ENCODE measurements at regions not wholly inside any gene's neighbourhood (a gene's known extent, or its start where the extent isn't known, plus 50 kb on each side); places are given as distances from the start of the nearest gene placed in this dataset.
A peak's percentile ranks its signal among the peaks of the same experiment; 100 is the strongest.

GRCh38 chr21:41605178-41605933, 97.4 kb upstream of the TMPRSS2 start (continued):
- no peak for TF ChIP-seq RFX1 (IDR thresholded peaks at IDR 0.05)
- peak; percentile 30; the same call in 1 of the 2 replicates for TF ChIP-seq STAG1 (CRISPR knock-in tag; IDR thresholded peaks at IDR 0.05)
- TF ChIP-seq, protein P1, sequence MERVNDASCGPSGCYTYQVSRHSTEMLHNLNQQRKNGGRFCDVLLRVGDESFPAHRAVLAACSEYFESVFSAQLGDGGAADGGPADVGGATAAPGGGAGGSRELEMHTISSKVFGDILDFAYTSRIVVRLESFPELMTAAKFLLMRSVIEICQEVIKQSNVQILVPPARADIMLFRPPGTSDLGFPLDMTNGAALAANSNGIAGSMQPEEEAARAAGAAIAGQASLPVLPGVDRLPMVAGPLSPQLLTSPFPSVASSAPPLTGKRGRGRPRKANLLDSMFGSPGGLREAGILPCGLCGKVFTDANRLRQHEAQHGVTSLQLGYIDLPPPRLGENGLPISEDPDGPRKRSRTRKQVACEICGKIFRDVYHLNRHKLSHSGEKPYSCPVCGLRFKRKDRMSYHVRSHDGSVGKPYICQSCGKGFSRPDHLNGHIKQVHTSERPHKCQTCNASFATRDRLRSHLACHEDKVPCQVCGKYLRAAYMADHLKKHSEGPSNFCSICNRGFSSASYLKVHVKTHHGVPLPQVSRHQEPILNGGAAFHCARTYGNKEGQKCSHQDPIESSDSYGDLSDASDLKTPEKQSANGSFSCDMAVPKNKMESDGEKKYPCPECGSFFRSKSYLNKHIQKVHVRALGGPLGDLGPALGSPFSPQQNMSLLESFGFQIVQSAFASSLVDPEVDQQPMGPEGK (CRISPR knock-in tag; IDR thresholded peaks at IDR 0.05), result peak; percentile 76
- TF ChIP-seq, protein P2, sequence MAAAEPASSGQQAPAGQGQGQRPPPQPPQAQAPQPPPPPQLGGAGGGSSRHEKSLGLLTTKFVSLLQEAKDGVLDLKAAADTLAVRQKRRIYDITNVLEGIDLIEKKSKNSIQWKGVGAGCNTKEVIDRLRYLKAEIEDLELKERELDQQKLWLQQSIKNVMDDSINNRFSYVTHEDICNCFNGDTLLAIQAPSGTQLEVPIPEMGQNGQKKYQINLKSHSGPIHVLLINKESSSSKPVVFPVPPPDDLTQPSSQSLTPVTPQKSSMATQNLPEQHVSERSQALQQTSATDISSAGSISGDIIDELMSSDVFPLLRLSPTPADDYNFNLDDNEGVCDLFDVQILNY (CRISPR knock-in tag; conservative IDR thresholded peaks at IDR 0.05), result no peak
- TF ChIP-seq ZNF75D (CRISPR knock-in tag; IDR thresholded peaks at IDR 0.05; ENCODE audit: borderline replicate concordance), result no peak
- no peak for TF ChIP-seq JUN (CRISPR knock-in tag; IDR thresholded peaks at IDR 0.05)
- no peak for TF ChIP-seq NFRKB (IDR thresholded peaks at IDR 0.05)
- peak; percentile 32; the same call in 1 of the 2 replicates for TF ChIP-seq ZNF564 (CRISPR knock-in tag; IDR thresholded peaks at IDR 0.05)
- TF ChIP-seq SAP130 (CRISPR knock-in tag; IDR thresholded peaks at IDR 0.05; ENCODE audit: low read depth), result peak; percentile 57
- 0 out of 2 replicates have a peak, but pooled peaks have one; percentile 46 for TF ChIP-seq WIZ (CRISPR knock-in tag; IDR thresholded peaks at IDR 0.05)
- TF ChIP-seq, protein P3, sequence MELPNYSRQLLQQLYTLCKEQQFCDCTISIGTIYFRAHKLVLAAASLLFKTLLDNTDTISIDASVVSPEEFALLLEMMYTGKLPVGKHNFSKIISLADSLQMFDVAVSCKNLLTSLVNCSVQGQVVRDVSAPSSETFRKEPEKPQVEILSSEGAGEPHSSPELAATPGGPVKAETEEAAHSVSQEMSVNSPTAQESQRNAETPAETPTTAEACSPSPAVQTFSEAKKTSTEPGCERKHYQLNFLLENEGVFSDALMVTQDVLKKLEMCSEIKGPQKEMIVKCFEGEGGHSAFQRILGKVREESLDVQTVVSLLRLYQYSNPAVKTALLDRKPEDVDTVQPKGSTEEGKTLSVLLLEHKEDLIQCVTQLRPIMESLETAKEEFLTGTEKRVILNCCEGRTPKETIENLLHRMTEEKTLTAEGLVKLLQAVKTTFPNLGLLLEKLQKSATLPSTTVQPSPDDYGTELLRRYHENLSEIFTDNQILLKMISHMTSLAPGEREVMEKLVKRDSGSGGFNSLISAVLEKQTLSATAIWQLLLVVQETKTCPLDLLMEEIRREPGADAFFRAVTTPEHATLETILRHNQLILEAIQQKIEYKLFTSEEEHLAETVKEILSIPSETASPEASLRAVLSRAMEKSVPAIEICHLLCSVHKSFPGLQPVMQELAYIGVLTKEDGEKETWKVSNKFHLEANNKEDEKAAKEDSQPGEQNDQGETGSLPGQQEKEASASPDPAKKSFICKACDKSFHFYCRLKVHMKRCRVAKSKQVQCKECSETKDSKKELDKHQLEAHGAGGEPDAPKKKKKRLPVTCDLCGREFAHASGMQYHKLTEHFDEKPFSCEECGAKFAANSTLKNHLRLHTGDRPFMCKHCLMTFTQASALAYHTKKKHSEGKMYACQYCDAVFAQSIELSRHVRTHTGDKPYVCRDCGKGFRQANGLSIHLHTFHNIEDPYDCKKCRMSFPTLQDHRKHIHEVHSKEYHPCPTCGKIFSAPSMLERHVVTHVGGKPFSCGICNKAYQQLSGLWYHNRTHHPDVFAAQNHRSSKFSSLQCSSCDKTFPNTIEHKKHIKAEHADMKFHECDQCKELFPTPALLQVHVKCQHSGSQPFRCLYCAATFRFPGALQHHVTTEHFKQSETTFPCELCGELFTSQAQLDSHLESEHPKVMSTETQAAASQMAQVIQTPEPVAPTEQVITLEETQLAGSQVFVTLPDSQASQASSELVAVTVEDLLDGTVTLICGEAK (IDR thresholded peaks at IDR 0.05), result no peak
- TF ChIP-seq, protein P3 (CRISPR knock-in tag; IDR thresholded peaks at IDR 0.05), result no peak
- TF ChIP-seq MEIS2 (CRISPR knock-in tag; IDR thresholded peaks at IDR 0.05), result no peak
- no peak for TF ChIP-seq ZNF790 (CRISPR knock-in tag; IDR thresholded peaks at IDR 0.05; ENCODE audit: borderline replicate concordance)
- peak; percentile 14; the same call in 1 of the 2 replicates for TF ChIP-seq ZNF572 (CRISPR knock-in tag; IDR thresholded peaks at IDR 0.05)
- no peak for TF ChIP-seq HHEX (CRISPR knock-in tag; IDR thresholded peaks at IDR 0.05)
- no peak for TF ChIP-seq NFE2L2 (IDR thresholded peaks at IDR 0.05; ENCODE audit: low read length)
- TF ChIP-seq ZNF274 (CRISPR knock-in tag; IDR thresholded peaks at IDR 0.05), result no peak
- 0 out of 2 replicates have a peak, but pooled peaks have one; percentile 42 for TF ChIP-seq CCDC6 (CRISPR knock-in tag; IDR thresholded peaks at IDR 0.05)

Data from HepG2 (cell line).